Stimulated activated CD4-positive, alpha-beta T cell treated with anti-CD3 and anti-CD28 coated beads, TNF-alpha, amount 100 ng/mL, for 48 hours (primary cell): ENCODE measurements at regions not wholly inside any gene's neighbourhood (a gene's known extent, or its start where the extent isn't known, plus 50 kb on each side); places are given as distances from the start of the nearest gene placed in this dataset.
"Not testable (repeated sequence)": the region's sequence is repeated elsewhere in the genome, so short reads cannot be mapped to it uniquely, and the experiment has no call there.

Experiments
- DNase-seq, 3 donors: peaks; one replicate each; pipeline ENCODE4 v3.0.0-alpha.2; 2020; ENCODE audit warnings: low read depth in 3 of 3

DNA sequence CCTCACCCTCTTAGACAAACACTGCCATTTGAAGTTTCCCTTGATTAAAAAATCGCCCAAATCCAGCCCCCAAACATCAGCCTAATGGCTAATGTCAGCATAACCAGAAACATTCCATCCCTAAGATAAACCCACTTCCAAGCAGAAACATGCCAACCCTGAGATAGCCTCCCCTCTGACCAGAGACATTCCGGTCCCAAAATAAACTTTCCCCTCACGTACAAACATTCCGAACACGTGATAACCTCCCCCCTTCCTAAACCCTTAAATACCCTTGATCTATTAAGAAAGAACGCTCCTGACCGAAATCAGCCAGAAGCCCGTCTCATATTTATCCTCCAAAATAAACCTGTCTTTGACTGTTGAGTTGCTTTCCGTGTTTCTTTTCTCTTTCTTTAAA, 237.2 kb downstream of the ASMT start:
- DNase-seq = no peak

DNA sequence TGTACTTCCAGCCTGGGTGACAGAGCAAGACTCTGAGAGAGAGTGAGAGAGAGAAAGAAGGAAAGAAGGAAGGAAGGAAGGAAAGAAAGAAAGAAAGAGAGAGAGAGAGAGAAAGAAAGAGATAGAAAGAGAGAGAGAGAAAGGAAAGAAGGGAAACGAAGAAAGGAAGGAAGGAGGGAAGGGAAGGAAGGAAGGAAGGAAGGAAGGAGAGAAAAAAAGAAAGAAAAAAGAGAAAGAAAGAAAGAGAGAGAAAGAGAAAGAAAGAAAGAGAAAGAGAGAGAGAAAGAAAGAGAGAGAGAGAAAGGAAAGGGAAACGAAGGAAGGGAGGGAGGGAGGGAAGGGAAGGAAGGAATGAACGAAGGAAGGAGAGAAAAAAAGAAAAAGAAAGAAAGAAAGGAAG, 238.6 kb downstream of the ASMT start:
- DNase-seq = no peak

DNA sequence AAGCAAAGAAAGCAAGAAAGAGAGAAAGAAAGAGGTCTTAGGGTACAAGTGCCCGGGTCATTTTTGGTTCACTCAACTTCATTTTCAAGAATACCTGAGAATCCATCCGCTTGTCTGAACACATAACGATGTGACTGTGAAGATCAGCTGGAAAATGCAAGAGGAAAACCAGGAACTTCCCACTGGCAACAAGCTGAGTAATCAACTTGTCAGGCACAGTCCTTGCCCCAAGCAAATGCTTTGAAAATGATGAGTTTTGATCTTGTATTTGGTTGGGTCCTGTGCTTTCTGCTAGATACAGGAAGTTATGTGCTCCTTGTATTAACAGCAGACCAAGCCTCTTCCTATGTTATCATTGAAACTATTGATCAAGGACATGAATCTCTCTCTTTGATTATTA, 239.1 kb downstream of the ASMT start:
- DNase-seq = no peak

DNA sequence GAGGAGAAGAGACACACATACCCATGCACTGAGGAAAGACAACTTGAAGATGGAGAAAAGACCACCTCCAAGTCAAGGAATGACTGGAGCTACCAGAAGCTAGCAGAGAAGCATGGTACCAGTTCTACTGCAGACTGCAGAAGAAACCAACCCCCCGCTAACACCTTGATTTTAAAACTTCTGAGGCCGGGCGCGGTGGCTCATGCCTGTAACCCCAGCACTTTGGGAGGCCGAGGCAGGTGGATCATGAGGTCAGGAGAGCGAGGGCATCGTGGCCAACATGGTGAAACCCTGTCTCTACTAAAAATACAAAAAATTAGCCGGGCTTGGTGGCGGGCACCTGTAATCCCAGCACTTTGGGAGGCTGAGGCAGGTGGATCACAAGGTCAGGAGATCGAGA, 240.0 kb downstream of the ASMT start:
- DNase-seq = not testable (repeated sequence)

DNA sequence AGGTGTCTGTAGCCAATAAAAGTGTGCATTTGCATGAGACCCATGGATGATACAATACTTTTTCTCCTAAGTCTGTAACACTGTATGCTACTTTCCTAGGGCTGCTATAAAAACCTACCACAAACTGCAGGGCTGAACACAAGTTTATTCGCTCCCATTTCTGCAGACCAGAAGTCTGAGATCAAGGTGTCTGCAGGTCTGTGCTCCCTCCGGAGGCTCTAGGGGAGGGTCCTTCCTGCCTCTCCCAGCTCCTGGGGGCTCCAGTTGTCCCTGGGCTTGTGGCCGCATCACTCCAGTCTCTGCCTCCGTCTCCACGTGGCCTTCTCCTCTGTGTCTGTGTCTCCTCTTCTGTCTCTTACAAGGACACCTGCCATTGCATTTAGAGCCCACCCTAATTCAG, 244.4 kb downstream of the ASMT start:
- not testable (repeated sequence) for DNase-seq

DNA sequence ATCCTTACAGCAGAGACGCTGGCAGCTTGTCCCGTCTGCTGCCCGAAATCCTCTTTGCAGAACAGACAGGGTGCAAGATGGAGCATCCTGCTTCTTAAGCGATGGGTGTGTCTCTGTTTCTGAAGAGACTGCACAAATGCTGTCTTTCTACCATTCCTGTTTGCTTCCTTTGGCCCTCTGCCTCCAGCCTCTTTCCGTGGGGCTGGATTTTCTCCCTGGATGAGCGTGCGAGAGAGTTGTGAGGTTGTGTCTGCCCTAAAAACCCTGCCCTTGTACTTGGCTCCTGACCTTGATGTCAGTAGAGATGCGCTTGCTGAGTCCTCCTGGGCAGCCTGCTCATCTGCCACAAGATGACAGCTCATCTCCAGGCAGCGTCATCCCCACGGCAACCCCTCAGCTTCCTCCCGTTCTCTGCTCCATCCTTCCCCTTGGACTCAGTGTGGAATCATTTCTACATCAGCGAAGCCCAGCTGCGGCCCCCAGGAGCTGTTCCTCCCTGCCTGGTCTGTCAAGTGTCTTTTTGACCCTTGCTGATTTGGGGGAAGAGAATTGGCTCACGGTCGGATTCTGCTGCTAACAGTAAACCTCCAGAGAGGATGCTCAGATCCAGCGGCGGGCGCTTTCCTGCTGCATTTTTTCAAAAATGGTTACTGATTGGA, 246.2 kb downstream of the ASMT start:
- DNase-seq = no peak

DNA sequence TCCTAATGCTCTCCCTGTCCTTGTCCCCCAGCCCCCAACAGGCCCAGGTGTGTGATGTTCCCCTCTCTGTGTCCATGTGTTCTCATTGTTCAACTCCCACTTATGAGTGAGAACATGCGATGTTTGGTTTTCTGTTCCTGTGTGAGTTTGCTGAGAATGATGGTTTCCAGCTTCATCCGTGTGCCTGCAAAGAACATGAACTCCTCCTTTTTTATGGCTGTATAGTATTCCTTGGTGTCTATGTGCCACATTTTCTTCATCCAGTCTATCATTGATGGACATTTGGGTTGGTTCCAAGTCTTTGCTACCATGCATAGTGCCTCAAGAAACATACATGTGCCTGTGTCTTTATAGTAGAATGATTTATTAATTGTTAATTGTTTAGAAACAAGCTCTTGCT, 249.1 kb downstream of the ASMT start:
- not testable (repeated sequence) for DNase-seq

DNA sequence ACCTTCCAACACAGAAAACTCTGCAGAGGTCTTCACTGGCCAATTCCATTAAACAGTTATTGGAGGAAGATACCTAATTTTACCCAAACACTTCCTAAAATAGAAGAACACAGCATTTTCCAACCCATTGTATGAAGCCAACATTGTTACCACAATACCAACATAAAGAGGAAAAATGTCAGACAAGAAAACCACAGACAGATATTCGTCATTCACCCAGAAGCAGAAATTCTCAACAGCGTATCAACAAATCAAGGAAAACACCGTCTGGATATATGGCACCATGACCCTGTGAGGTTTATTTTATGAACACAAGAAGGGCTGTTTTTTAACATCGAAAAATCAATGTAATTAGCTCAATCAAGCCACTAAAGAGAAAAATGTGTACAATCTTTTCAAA, 255.6 kb downstream of the ASMT start:
- no peak for DNase-seq

DNA sequence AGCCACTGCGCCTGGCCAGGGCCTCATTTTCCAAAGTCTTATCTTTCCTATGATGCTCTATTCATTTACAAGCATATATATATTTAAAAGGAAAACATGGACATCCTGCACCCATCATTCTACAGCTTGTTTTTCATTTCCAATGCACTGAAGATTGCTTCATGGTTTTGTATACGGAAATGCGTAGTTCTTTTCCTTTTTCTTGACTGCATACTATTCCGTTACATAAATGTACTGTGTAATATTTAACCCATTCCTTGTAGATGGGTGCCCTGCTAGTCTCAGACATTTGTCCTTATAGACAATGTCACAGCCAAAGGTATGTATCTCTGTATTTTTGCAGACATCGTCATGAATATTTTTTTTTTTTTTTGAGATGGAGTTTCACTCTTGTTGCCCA, 257.0 kb downstream of the ASMT start:
- DNase-seq = no peak

DNA sequence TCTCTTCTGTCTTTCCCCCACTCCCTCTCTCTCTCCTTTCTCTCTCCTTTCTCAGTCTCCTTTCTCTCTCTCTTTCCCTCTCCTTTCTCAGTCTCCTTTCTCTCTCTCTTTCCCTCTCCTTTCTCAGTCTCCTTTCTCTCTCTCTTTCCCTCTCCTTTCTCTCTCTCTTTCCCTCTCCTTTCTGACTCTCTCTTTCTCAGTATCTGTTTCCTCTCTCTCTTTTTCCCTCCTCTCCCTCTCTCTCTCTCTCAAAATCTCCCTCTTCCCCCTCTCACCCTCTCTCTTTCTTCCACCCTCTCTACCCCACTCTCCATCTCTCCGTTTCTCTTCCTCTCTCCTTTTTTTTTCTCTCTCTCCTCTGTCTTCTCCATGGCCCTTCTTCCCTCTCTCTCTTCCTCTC, 258.8 kb downstream of the ASMT start:
- no peak for DNase-seq

DNA sequence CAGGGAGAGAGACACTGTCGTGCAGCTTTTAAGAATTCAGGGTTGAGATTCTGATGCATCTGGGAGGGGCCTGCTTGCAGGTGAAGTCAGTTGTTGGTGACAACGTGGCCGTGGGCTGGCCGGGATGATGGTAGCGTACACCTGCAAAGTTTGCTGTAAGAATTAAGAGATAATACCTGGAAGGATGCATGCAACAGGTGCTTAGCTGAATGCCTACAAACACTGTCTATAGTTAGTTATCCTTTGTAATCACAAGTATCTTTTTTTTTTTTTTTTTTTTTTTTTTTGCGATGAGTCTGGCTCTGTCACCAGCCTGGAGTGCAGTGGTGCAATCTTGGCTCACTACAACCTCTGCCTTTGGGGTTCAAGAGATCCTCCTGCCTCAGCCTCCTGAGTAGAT, 259.6 kb downstream of the ASMT start:
- DNase-seq = no peak

DNA sequence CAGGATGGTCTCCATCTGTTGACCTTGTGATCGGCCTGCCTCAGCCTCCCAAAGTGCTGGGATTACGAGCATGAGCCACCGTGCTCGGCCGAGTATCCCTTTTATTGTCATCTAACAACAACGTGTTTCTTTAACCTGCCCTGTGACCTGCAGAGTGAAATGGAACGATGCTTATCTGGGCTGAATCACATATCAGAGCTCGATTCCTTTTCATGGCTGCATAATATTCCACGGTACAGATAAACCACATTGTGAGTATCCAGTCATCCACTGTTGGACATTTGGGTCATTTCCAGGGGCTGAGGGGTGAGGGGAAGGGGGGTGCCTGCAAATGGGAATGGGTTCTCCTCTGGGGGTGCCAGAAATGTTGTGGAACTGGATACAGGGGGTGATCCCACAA, 260.0 kb downstream of the ASMT start:
- no peak for DNase-seq

DNA sequence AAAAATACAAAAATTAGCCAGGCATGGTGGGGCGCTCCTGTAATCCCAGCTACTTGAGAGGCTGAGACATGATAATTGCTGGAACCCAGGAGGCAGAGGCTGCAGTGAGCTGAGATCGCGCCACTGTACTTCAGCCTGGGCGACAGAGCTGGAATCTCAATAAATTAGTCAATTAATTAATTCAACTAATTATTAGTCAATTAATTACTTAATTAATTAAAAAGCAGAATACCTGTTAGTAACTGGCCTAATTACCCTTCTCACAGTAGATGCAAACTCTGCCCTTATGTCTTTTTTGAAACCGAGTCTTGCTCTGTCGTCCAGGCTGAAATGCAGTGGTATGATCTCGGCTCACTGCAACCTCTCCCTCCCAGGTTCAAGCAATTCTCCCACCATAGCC, 261.2 kb downstream of the ASMT start:
- no peak for DNase-seq

DNA sequence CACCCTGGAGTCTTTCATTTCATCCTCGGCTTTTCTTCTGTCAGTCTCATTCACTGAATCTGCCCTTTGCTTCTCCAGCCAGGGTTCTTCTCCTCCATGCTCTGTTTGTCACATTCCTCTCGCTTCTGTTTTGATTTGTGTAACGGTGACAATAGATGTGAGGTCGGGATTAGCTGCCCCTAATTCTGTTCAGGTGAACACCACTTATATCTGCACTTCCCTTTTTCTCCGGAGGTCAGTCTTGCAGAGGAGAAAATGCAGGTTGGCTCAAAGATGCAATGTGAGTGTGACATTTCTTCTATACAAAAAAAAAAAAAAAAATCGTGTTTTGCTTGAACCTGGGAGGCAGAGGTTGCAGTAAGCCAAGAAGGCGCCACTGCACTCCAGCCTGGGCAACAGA, 262.9 kb downstream of the ASMT start:
- DNase-seq = no peak

DNA sequence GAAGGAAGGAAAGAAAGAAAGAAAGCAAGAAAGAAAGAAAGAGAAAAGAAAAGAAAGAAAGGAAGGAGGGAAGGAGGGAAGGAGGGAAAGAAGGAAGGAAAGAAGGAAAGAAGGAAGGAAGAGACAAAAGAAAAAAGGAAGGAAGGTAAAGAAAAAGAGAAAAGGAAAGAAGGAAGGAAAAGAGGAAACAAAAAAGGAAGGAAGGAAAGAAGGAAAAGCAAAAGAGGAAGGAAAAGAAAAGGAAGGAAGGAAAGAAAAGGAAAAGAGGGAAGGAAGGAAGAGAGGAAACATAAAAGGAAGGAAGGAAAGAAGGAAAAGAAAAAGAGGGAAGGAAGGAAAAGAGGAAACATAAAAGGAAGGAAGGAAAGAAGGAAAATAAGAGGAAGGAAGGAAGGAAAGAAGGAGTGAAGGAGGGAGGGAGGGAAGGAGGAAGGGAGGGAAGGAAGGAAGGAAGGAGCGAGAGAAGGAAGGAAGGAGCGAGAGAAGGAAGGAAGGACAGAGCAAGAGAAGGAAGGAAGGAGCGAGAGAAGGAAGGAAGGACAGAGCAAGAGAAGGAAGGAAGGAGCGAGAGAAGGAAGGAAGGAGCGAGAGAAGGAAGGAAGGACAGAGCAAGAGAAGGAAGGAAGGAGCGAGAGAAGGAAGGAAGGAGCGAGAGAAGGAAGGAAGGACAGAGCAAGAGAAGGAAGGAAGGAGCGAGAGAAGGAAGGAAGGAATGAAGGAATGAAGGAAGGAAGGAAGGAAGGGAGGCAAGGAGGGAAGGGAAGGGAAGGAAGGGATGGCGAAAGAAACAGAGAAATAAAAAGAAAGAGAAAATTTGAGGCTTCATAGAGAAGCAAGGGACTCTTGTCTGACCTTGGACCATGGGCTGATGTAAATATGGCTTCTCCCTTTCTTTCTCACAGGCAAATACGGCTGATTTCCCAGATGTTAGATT, 266.3 kb downstream of the ASMT start:
- DNase-seq = not testable (repeated sequence)

DNA sequence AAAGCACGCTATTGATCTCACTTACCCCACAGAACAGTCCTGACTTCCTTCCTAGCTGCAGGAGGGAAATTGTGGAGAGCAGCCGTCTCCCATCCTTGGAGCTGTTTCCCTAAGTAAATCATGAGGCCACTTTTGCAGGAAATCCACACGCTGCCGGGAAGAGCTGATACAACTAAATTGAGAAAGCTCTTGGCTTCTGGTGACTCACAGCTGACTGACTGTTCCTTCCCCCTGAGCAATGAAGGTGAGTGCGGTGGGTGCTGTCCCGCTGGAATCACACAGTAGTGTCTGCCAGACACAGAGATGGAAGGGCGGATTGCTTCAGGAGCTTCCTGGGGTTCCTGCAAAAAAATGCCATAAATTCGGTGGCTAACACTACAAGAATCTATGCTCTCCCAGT, 268.9 kb downstream of the ASMT start:
- DNase-seq = no peak

DNA sequence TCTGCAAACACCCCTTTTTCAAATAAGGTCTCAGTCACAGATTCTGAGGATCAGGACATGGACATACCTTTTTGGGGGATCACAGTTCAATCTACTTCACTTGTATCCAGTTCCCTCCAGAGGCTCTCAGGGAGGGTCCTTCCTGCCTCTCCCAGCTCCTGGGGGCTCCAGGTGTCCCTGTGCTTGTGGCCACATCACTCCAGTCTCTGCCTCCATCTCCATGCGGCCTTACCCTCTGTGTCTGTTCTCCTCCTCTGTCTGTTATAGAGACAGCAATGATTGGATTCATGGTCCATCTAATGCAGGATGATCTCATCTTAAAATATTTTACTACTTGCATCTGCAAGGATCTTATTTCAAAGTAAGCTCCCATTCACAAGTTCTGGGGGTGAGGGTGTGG, 269.6 kb downstream of the ASMT start:
- no peak for DNase-seq

DNA sequence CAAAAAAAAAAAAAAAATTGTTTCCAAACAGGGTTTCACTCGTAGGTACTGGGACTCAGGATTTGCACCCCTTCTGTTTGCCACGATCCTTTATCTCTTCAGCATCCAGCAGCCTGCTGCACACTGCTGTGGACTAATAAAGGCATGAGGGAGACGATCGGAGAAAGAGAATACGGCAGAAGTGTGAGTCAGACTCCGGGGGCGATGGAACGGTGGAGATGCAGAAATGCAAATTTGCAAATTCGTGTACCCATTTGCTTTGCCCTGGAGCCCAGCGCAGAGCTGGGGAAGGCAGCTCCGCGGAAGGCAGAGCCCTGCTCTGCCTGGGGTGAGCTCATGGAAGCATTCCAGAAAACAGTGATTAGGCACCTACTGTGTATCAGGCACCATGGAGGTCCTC, 270.3 kb downstream of the ASMT start:
- DNase-seq = no peak

DNA sequence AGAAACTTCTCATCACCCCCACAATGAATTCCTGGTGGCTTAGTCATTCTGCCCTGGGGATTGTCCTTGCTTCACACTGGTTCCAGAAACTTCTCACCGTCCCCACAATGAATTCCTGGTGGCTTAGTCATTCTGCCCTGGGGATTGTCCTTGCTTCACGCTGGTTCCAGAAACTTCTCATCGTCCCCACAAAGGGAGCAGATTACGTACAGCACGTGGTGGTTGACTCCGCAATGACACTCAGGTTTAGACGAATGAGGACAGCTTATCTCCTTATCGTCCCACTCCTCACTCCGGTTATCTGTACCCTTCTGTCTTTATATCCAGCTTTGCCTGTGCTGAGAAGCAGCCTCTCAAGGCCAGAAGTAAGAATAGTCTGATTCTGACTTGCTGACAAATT, 273.4 kb downstream of the ASMT start:
- not testable (repeated sequence) for DNase-seq

DNA sequence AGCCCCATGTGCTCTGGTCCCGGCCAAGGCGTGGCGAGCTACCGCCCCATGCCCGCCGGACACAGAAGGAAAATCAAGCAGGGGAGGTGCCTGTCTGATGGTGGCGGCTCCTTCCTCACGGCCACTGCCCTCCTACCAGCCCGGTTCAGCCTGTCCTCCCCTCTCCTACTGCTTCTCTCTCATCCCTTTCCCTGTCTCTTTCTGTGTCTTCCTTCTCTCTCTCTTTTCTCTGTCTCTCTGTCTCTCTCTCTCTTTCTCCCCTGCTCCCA, 279.1 kb downstream of the ASMT start:
- no peak for DNase-seq

DNA sequence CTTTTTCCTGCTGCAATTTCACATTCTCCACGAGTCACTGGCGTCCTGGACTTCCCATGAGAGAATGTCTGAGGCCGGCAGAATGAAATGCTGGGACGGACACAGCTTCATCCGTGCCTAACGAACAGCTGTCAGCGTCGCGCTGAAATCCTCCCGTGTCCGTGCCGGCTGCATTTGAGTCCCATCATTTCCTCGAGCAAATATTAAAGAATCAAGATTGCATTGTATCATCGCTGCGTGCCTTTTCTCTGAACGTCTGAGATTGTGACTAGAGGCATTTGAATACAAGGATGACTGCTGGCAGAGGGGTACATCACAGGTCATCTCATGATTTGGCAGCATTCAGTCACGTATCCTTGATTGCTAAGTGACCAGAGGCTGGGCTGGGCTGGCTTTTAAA, 279.9 kb downstream of the ASMT start:
- no peak for DNase-seq

DNA sequence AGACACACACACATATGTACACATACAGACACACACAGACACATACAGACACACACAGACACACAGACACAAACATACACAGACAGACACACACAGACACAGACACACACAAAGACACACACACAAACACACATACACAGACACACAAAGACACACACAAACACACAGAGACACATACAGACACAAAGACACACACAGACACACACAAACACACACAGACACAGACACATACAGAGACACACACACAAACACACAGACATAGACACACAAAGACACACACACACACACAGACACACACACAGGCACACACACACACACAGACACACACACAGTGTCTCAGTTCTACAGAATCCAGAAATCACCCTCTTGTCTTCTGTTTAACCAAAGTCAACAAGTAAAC, 280.7 kb downstream of the ASMT start:
- DNase-seq = no peak

DNA sequence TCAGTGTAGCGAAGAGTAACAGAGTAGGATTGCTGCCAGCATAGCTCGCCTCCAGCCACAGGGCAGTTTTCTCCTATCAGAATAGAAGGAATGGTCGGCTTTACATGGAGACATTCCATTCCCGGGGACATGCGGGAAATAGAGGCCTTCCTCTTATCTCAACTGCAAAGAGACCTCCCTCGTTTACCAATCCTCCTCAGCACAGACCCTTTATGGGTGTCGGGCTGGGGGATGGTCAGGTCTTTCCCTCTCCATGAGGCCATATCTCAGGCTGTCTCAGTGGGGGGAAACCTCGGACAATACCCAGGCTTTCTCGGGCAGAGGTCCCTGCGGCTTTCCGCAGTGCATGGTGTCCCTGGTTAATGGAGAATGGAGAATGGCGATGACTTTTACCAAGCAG, 285.0 kb downstream of the ASMT start:
- DNase-seq = no peak

DNA sequence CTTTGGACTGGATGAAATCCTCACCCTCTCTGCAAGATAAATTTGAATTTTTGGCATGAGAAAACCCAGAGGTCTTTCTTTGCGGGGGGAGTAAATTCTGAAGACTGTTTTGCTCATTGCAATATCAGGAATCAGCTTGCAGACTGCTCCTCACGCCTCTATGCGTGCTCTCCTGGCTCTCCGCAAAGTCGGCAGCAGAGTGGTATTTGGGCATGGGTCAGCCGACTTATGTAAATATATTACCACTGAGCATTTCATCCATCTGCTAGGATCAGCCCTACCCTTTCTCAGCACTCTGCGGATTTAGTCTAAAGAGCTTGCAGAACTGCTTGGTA, 288.0 kb downstream of the ASMT start:
- DNase-seq = no peak
